ENCODE measurements at regions not wholly inside any gene's neighbourhood (a gene's known extent, or its start where the extent isn't known, plus 50 kb on each side); places are given as distances from the start of the nearest gene placed in this dataset.

- peaks cover 67% of the 10 kb centered on the region; the same call in 1 of the 2 replicates for H3K36me3 ChIP-seq (ENCODE audit: insufficient read depth, low read length)
- no peak overlapping the region for H3K9ac ChIP-seq (ENCODE audit: low read depth, low read length, poor library complexity, severe bottlenecking)
- peaks cover 67% of the 10 kb centered on the region for H4K20me1 ChIP-seq (ENCODE audit: insufficient read depth, low read length, poor library complexity, severe bottlenecking)
- H3K9me3 ChIP-seq (ENCODE audit: insufficient read depth, low read depth, low read length), result no peaks in the 10 kb centered on the region
- H3K4me2 ChIP-seq (ENCODE audit: low read depth, low read length, poor library complexity, severe bottlenecking), result no peak overlapping the region
- TF ChIP-seq, protein P1, sequence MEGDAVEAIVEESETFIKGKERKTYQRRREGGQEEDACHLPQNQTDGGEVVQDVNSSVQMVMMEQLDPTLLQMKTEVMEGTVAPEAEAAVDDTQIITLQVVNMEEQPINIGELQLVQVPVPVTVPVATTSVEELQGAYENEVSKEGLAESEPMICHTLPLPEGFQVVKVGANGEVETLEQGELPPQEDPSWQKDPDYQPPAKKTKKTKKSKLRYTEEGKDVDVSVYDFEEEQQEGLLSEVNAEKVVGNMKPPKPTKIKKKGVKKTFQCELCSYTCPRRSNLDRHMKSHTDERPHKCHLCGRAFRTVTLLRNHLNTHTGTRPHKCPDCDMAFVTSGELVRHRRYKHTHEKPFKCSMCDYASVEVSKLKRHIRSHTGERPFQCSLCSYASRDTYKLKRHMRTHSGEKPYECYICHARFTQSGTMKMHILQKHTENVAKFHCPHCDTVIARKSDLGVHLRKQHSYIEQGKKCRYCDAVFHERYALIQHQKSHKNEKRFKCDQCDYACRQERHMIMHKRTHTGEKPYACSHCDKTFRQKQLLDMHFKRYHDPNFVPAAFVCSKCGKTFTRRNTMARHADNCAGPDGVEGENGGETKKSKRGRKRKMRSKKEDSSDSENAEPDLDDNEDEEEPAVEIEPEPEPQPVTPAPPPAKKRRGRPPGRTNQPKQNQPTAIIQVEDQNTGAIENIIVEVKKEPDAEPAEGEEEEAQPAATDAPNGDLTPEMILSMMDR (conservative IDR thresholded peaks at IDR 0.05; ENCODE audit: low read length), result no peak
- TF ChIP-seq EZH2phosphoT487 (IDR thresholded peaks at IDR 0.05; ENCODE audit: borderline replicate concordance), result no peak
- no peaks in the 10 kb centered on the region for H3K9me2 ChIP-seq (replicated peaks; ENCODE audit: low read depth, low read length)
- H3K4me3 ChIP-seq (ENCODE audit: low read length, poor library complexity, severe bottlenecking), result no peak overlapping the region
- no peak overlapping the region for H2AFZ ChIP-seq (ENCODE audit: low read length)
- H3K27me3 ChIP-seq (ENCODE audit: insufficient read depth, low read length, poor library complexity, severe bottlenecking), result no peaks in the 10 kb centered on the region
- peaks cover 95% of the 10 kb centered on the region for H3K79me2 ChIP-seq (ENCODE audit: insufficient read depth, low read length)
- peaks cover 25% of the 10 kb centered on the region for H3K4me1 ChIP-seq (ENCODE audit: insufficient read depth, low read length, poor library complexity, severe bottlenecking)
- no peaks in the 10 kb centered on the region for H3F3A ChIP-seq (ENCODE audit: low read depth)
Measured at GRCh38 chr14:22502007-22502406, 87.0 kb downstream of the DAD1 start.

DNA sequence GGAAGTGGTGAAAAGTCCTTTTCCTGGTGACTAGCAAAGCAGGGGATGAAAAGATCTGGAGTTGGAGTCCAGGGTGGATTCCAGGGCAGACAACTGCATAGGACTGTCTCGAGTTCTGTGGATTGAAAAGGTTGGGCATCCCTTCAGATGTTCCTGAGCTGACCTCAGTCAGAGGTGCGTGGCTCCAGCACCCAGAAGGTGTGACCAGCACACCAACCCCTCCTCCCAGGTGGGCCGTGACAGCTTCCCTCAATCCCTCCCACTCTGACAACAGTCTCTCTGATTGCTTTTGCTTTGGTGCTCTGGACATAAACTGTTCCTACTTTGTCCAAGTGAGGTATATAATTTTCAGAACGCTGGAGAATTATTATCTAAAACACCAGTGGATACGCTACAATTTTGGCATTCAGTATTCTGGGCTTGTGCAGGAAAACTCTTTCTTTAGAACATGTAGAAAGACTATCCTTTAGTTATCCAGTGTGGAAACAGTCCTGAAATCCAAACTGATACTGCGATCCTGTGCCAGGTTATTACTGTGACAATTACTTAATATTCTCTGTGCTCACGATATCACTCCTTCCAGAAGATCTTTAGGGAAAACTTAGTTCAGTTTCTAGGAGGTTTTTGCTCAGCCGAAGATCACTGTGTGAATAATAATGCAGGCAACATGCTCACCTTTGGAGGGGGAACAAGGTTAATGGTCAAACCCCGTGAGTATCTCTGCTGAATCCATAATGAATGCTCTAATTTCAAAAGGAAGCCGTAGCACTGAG is 87.9 kb downstream of the DAD1 start:
- no peaks in the 10 kb centered on the region for H3K27me3 ChIP-seq (ENCODE audit: insufficient read depth, low read length, poor library complexity, severe bottlenecking)
- peaks cover 63% of the 10 kb centered on the region; the same call in 1 of the 2 replicates for H3K36me3 ChIP-seq (ENCODE audit: insufficient read depth, low read length)
- no peak for TF ChIP-seq EZH2phosphoT487 (IDR thresholded peaks at IDR 0.05; ENCODE audit: borderline replicate concordance)
- H3K4me1 ChIP-seq (ENCODE audit: insufficient read depth, low read length, poor library complexity, severe bottlenecking), result peaks cover 27% of the 10 kb centered on the region
- no peaks in the 10 kb centered on the region for H3F3A ChIP-seq (ENCODE audit: low read depth)
- no peak overlapping the region for H3K9ac ChIP-seq (ENCODE audit: low read depth, low read length, poor library complexity, severe bottlenecking)
- no peak overlapping the region for H3K4me2 ChIP-seq (ENCODE audit: low read depth, low read length, poor library complexity, severe bottlenecking)
- H2AFZ ChIP-seq (ENCODE audit: low read length), result no peak overlapping the region
- H3K9me3 ChIP-seq (ENCODE audit: insufficient read depth, low read depth, low read length), result no peaks in the 10 kb centered on the region
- H3K9me2 ChIP-seq (replicated peaks; ENCODE audit: low read depth, low read length), result no peaks in the 10 kb centered on the region
- H3K4me3 ChIP-seq (ENCODE audit: low read length, poor library complexity, severe bottlenecking), result no peak overlapping the region
- H4K20me1 ChIP-seq (ENCODE audit: insufficient read depth, low read length, poor library complexity, severe bottlenecking), result peaks cover 70% of the 10 kb centered on the region
- peaks cover 95% of the 10 kb centered on the region for H3K79me2 ChIP-seq (ENCODE audit: insufficient read depth, low read length)

- peaks cover 95% of the 10 kb centered on the region for H3K79me2 ChIP-seq (ENCODE audit: insufficient read depth, low read length)
- no peak for TF ChIP-seq EZH2phosphoT487 (IDR thresholded peaks at IDR 0.05; ENCODE audit: borderline replicate concordance)
- TF ChIP-seq, protein P1 (conservative IDR thresholded peaks at IDR 0.05; ENCODE audit: low read length), result no peak
- H4K20me1 ChIP-seq (ENCODE audit: insufficient read depth, low read length, poor library complexity, severe bottlenecking), result peaks cover 67% of the 10 kb centered on the region
- H3K9me2 ChIP-seq (replicated peaks; ENCODE audit: low read depth, low read length), result no peaks in the 10 kb centered on the region
- H3K36me3 ChIP-seq (ENCODE audit: insufficient read depth, low read length), result peaks cover 57% of the 10 kb centered on the region; the same call in 1 of the 2 replicates
- no peaks in the 10 kb centered on the region for H3F3A ChIP-seq (ENCODE audit: low read depth)
- H3K4me1 ChIP-seq (ENCODE audit: insufficient read depth, low read length, poor library complexity, severe bottlenecking), result peaks cover 27% of the 10 kb centered on the region
- H3K9ac ChIP-seq (ENCODE audit: low read depth, low read length, poor library complexity, severe bottlenecking), result no peak overlapping the region
- no peaks in the 10 kb centered on the region for H3K27me3 ChIP-seq (ENCODE audit: insufficient read depth, low read length, poor library complexity, severe bottlenecking)
- H3K4me2 ChIP-seq (ENCODE audit: low read depth, low read length, poor library complexity, severe bottlenecking), result no peak overlapping the region
- no peak overlapping the region for H2AFZ ChIP-seq (ENCODE audit: low read length)
- no peaks in the 10 kb centered on the region for H3K9me3 ChIP-seq (ENCODE audit: insufficient read depth, low read depth, low read length)
- no peak overlapping the region for H3K4me3 ChIP-seq (ENCODE audit: low read length, poor library complexity, severe bottlenecking)
Measured at GRCh38 chr14:22500525-22500924, 88.5 kb downstream of the DAD1 start.

Data from Loucy (cell line).